ENCODE measurements at regions not wholly inside any gene's neighbourhood (a gene's known extent, or its start where the extent isn't known, plus 50 kb on each side); places are given as distances from the start of the nearest gene placed in this dataset.

- no peak for DNase-seq (ENCODE audit: low read depth)
These were observed 219.5 kb downstream of the PCDH7 start for GRCh38 chr4:30939684-30940083.

GRCh38 chr4:30941641-30942040 is 221.5 kb downstream of the PCDH7 start:
- no peak for DNase-seq (ENCODE audit: low read depth)

- DNase-seq (ENCODE audit: low read depth) = no peak
These were observed 223.2 kb downstream of the PCDH7 start for GRCh38 chr4:30943356-30943755.

- no peak for DNase-seq (ENCODE audit: low read depth)
These were observed 225.4 kb downstream of the PCDH7 start for GRCh38 chr4:30945586-30945985.

- no peak for DNase-seq (ENCODE audit: low read depth)
These were observed 226.1 kb downstream of the PCDH7 start for GRCh38 chr4:30946288-30946687.

- peak; percentile 56 for DNase-seq (ENCODE audit: low read depth)
These were observed 228.5 kb downstream of the PCDH7 start for GRCh38 chr4:30948653-30949052.

GRCh38 chr4:30950737-30951136 is 230.6 kb downstream of the PCDH7 start:
- peak; percentile 70 for DNase-seq (ENCODE audit: low read depth)

GRCh38 chr4:30952526-30953219 is 232.5 kb downstream of the PCDH7 start:
- DNase-seq (ENCODE audit: low read depth) = no peak

- DNase-seq (ENCODE audit: low read depth) = no peak
These were observed 233.6 kb downstream of the PCDH7 start for GRCh38 chr4:30953799-30954198.

GRCh38 chr4:30956916-30957315 is 236.7 kb downstream of the PCDH7 start:
- DNase-seq (ENCODE audit: low read depth) = no peak

GRCh38 chr4:30957706-30958105 is 237.5 kb downstream of the PCDH7 start:
- no peak for DNase-seq (ENCODE audit: low read depth)

GRCh38 chr4:30959781-30960485 is 239.8 kb downstream of the PCDH7 start:
- DNase-seq (ENCODE audit: low read depth) = no peak

- no peak for DNase-seq (ENCODE audit: low read depth)
These were observed 242.8 kb downstream of the PCDH7 start for GRCh38 chr4:30962939-30963338.

- DNase-seq (ENCODE audit: low read depth) = no peak
These were observed 248.8 kb downstream of the PCDH7 start for GRCh38 chr4:30968926-30969325.

- no peak for DNase-seq (ENCODE audit: low read depth)
These were observed 252.4 kb downstream of the PCDH7 start for GRCh38 chr4:30972542-30972941.

GRCh38 chr4:30973993-30974392 is 253.8 kb downstream of the PCDH7 start:
- DNase-seq (ENCODE audit: low read depth) = no peak

GRCh38 chr4:30979402-30979801 is 259.2 kb downstream of the PCDH7 start:
- DNase-seq (ENCODE audit: low read depth) = no peak

- no peak for DNase-seq (ENCODE audit: low read depth)
These were observed 269.3 kb downstream of the PCDH7 start for GRCh38 chr4:30989508-30989907.

- no peak for DNase-seq (ENCODE audit: low read depth)
These were observed 276.7 kb downstream of the PCDH7 start for GRCh38 chr4:30996841-30997240.

GRCh38 chr4:31005037-31005436 is 284.9 kb downstream of the PCDH7 start:
- no peak for DNase-seq (ENCODE audit: low read depth)

GRCh38 chr4:31007858-31008257 is 287.7 kb downstream of the PCDH7 start:
- no peak for DNase-seq (ENCODE audit: low read depth)

- DNase-seq (ENCODE audit: low read depth) = no peak
These were observed 289.8 kb downstream of the PCDH7 start for GRCh38 chr4:31009926-31010325.

GRCh38 chr4:31015123-31015522 is 295.0 kb downstream of the PCDH7 start:
- no peak for DNase-seq (ENCODE audit: low read depth)
